ENCODE measurements at regions not wholly inside any gene's neighbourhood (a gene's known extent, or its start where the extent isn't known, plus 50 kb on each side); places are given as distances from the start of the nearest gene placed in this dataset.

- Mint-ChIP-seq H3K4me1 (ENCODE audit: low read depth, unreplicated experiment) (no peaks in the 10 kb centered on the region), H3K36me3 (ENCODE audit: insufficient read depth, unreplicated experiment) (no peaks in the 10 kb centered on the region), H3K9me3 (ENCODE audit: low read depth, unreplicated experiment) (peaks cover 9% of the 10 kb centered on the region), H3K4me3 (ENCODE audit: low read depth, unreplicated experiment) (no peak overlapping the region), H3K27me3 (ENCODE audit: unreplicated experiment) (no peaks in the 10 kb centered on the region), H3K27ac (ENCODE audit: unreplicated experiment) (no peak overlapping the region)
- no peak for DNase-seq
- CTCF ChIA-PET = no interaction called here
- BruUV-seq (replicated peaks) = no TSS peak
- TF ChIP-seq CTCF (IDR thresholded peaks at IDR 0.05; ENCODE audit: unreplicated experiment) = no peak
- intact Hi-C loops (cut with micrococcal nuclease; ENCODE audit: unreplicated experiment) = no loop called here
Measured at GRCh38 chr3:73784686-73785392, 160.1 kb upstream of the PDZRN3 start.

GRCh38 chr3:73783811-73784210, 159.1 kb upstream of the PDZRN3 start:
- intact Hi-C loops (cut with micrococcal nuclease; ENCODE audit: unreplicated experiment) = no loop called here
- CTCF ChIA-PET = no interaction called here
- no peak for TF ChIP-seq CTCF (IDR thresholded peaks at IDR 0.05; ENCODE audit: unreplicated experiment)
- no peaks in the 10 kb centered on the region for H3K4me1 Mint-ChIP-seq (ENCODE audit: low read depth, unreplicated experiment)
- H3K4me3 Mint-ChIP-seq (ENCODE audit: low read depth, unreplicated experiment) = no peak overlapping the region
- no peak for DNase-seq
- H3K36me3 Mint-ChIP-seq (ENCODE audit: insufficient read depth, unreplicated experiment) = no peaks in the 10 kb centered on the region
- no TSS peak for BruUV-seq (replicated peaks)
- no peak overlapping the region for H3K27ac Mint-ChIP-seq (ENCODE audit: unreplicated experiment)
- H3K27me3 Mint-ChIP-seq (ENCODE audit: unreplicated experiment) = no peaks in the 10 kb centered on the region
- H3K9me3 Mint-ChIP-seq (ENCODE audit: low read depth, unreplicated experiment) = peaks cover 12% of the 10 kb centered on the region

GRCh38 chr3:73781541-73781940, 156.8 kb upstream of the PDZRN3 start:
- TF ChIP-seq CTCF (IDR thresholded peaks at IDR 0.05; ENCODE audit: unreplicated experiment) = no peak
- no TSS peak for BruUV-seq (replicated peaks)
- intact Hi-C loops (cut with micrococcal nuclease; ENCODE audit: unreplicated experiment) = no loop called here
- Mint-ChIP-seq H3K27ac (ENCODE audit: unreplicated experiment) (no peak overlapping the region), H3K27me3 (ENCODE audit: unreplicated experiment) (no peaks in the 10 kb centered on the region), H3K36me3 (ENCODE audit: insufficient read depth, unreplicated experiment) (no peaks in the 10 kb centered on the region), H3K4me1 (ENCODE audit: low read depth, unreplicated experiment) (no peaks in the 10 kb centered on the region), H3K4me3 (ENCODE audit: low read depth, unreplicated experiment) (no peak overlapping the region), H3K9me3 (ENCODE audit: low read depth, unreplicated experiment) (peaks cover 10% of the 10 kb centered on the region)
- CTCF ChIA-PET = no interaction called here
- DNase-seq = no peak

- no peak for TF ChIP-seq CTCF (IDR thresholded peaks at IDR 0.05; ENCODE audit: unreplicated experiment)
- H3K4me1 Mint-ChIP-seq (ENCODE audit: low read depth, unreplicated experiment) = no peaks in the 10 kb centered on the region
- intact Hi-C loops (cut with micrococcal nuclease; ENCODE audit: unreplicated experiment) = no loop called here
Measured at GRCh38 chr3:73774645-73775044, 149.9 kb upstream of the PDZRN3 start.

More at GRCh38 chr3:73774645-73775044, 149.9 kb upstream of the PDZRN3 start:
- DNase-seq = no peak
- no peak overlapping the region for H3K27ac Mint-ChIP-seq (ENCODE audit: unreplicated experiment)
- peaks cover 8% of the 10 kb centered on the region for H3K9me3 Mint-ChIP-seq (ENCODE audit: low read depth, unreplicated experiment)
- no TSS peak for BruUV-seq (replicated peaks)
- H3K36me3 Mint-ChIP-seq (ENCODE audit: insufficient read depth, unreplicated experiment) = no peaks in the 10 kb centered on the region
- H3K27me3 Mint-ChIP-seq (ENCODE audit: unreplicated experiment) = no peaks in the 10 kb centered on the region
- CTCF ChIA-PET = no interaction called here
- no peak overlapping the region for H3K4me3 Mint-ChIP-seq (ENCODE audit: low read depth, unreplicated experiment)

Measured in Calu3 (cell line).